NCI-H526 (cell line): ENCODE measurements at regions not wholly inside any gene's neighbourhood (a gene's known extent, or its start where the extent isn't known, plus 50 kb on each side); places are given as distances from the start of the nearest gene placed in this dataset.

Experiments used
- DNase-seq, 2 experiments: peaks; one replicate each; lab custom pipeline; 2025; lab: John Stamatoyannopoulos, UW

DNA sequence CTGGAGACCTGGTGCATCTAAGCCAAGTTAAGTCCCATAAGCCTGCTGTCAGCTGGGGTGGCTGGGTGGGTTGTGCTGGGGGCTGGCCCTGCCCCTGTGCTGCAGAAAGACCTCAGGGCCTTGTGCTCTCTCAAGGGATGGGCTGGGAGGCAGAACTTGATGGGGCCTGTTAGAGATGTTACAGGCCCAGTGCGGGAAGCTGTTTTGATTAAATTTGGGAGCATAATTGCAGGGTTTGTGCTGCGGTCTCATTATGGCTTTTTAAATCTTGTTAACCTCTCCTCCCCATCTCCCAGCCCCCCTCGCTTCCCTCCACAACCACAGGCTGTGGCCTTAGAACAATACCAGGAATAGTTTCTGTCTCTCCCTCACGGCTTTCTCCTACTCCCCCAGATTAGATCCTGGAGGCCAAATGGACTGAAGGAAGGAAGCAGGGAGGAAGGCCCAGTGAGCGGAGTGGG is 87.6 kb upstream of the TLE3 start:
- DNase-seq: no peak

DNA sequence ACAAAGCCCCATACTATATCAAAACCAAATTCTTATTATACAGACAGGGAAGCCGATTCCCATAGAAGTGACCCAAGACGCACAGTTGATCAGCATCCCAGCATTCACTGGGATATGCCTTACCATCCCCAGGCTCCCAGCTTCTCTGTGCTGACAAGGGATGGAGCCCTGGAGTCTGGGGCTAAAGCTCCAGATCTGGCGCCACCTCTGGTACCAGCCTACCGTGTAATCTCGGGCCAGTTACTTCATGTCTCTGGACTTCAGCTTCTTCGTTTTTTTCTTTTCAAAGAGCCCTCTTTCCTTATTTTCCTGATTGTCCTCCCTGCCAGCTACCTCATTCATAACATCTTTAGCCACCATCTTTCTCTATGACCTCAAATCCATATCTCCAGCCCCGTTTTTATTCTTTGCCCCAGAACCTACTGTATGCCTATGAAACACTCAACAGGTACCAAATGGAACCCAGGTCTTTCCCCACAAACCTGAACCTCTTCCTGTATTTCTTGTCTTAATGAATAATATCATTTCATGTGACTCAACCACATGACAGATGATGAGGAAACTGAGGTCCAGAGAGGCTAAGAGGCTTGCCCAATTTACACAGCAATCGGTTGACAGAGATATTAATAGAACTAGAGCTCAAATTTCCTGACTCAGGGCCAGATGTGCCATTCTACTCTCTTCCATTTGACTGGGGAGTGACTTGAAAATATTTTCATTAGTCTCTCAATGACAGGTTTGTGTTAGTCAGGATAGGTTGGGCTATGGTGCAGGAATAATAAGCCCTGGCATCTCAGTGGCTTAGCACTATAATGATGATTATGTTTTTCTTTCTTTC is 85.4 kb upstream of the TLE3 start:
- DNase-seq: peak in 1 of 2 experiments; percentile 23

DNA sequence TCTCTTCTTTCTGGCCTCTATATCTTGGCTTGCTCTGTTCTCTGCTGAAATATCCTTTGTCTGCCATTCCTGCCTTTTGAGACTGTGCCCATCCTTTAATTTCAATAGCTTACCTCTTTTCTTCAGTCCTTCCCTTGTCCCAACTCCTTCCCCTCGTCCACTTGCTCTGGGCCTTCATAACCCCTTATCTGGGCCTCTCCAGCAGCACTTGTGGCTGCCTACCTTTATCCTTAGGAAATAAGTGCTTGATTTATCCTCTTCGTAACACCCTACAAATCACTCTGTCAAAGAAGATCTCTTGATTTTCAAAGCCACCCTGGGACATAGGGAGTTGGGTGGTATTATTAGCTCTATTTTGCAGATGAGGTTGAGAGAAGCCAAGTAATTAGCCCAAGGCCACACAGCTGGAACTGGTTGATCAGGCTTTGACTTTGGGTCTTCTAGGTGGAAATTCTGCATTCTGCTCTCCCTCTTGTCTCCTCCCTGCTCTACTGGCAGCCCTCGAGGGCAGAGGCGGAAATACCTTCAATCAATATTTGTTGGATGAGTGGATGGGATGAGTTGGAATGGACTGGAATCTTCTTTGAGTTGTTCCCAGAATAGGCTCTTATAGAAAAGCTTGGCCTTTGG is 84.0 kb upstream of the TLE3 start:
- DNase-seq: no peak

DNA sequence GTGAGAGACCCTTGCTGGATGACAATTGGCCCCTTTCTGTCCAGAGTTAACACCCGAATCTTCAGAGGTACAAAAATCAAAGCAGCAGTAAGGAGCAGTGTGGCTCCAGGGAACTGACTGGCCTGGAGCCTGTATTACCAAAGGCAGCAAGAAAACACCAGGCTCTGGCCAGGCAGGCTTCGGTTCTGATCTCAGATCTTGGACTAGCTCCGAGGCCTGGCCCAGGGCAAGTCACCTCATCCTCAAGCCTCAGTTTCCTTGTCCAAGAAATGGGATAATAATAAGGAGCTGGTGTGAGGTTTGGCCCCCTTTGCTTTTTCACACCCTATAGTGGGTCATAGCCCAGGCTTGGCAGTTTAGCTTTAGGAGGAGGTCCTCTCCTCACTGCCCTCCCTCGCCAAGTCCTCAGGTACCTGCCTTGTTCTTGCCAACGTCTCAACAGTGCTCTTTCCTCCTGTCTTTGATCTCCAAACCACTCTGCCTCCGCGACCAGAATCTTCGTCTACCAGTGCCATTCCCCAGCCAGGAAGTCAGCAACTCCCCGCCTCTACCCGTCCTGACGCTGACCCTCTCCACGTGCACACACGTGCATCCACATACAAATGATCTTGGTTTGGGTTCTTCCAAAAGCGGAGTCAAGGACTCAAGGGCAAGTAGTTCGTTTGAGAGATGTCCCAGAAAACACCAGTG is 82.6 kb upstream of the TLE3 start:
- DNase-seq: no peak

DNA sequence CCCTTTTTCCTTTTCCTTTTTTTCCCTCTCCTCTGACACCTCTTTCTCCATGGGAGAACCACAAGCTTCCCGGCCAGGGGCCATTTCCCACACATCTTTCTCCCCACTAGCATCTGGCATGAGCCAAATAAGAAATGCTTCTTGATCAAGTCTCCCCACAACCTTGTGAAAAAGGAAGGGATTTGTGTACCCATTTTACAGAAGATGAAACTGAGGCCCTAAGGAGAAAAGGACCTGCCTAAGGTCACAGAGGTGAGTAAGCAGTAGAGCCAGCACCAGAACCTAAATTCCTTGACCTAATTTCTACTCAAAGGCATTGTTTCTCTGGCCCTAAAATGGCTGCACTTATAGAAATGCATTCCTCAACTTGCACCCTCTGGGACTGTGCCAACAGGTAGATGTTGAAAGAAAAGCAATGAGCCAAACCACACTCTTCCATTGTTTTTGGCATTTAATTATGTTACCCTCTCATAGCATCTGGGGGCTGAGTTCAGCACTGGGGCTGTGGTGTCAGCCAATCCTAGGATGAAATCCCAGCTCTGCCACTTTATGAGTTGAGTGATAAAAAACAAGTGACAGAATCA is 81.7 kb upstream of the TLE3 start:
- DNase-seq: no peak

DNA sequence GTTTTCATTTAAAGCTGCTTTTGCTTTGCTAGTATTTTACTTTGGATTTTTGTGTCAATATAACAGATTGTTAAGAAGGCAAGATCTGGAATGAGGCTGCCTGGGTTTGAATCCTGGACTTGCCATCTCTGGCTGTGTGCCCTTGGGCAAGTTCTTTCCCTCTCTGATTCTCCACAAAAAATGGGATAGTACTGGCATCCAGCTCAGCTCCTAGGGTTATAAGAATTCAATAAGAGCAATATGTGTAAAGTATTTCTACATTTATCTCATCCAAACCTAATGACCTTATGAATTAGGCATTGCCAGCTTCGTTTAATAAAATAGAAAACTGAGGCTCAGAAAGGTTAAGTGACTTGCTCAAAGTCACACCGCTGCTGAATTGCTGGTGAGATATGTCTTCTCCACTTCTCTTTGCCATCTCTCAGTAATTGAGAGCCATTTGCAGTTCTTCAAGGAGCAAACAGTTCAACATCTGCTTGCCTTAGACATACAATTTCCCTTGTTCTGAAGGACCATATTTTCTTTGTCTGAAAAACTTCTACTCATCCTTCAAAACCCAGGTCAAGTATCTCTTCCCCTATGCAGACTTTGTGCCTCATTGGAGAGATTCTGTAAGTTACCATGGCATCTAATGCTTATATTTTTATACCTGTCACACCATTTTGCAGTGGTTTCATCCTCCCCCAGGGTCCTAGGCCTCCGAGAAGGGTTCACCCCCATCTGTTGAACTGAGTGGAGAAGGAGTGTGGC is 80.8 kb upstream of the TLE3 start:
- DNase-seq: no peak

DNA sequence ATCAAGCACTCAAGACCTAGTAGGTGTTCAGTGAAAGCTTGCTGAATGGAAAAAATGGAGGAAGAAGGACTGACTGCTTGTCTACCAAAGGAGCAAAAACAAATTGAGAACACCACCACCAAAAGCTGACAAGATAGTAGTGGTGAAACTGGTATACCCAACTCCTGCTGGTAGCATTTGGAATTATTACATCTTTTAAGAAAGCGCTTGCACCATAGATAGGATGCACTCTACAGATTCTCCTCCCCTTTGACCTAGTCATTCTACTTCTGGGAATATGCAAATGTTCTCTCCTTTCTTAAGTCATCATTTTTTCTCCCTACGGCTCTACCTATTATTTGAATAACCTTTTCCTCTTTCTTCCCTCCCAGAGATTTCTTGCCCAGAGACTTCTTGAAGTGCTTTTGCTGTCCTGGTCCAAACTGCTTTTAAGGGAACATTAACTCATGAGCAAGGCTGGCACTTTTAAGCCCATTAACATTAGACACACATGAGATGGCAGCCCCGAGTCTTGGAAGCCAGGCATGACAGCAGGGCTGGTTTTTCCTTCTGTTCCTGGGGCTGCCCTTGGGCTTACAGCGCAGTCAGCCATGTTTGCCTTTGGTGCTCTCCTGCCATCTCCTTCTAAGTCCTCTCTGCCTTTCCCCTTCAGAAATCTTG is 75.0 kb upstream of the TLE3 start:
- no peak for DNase-seq

DNA sequence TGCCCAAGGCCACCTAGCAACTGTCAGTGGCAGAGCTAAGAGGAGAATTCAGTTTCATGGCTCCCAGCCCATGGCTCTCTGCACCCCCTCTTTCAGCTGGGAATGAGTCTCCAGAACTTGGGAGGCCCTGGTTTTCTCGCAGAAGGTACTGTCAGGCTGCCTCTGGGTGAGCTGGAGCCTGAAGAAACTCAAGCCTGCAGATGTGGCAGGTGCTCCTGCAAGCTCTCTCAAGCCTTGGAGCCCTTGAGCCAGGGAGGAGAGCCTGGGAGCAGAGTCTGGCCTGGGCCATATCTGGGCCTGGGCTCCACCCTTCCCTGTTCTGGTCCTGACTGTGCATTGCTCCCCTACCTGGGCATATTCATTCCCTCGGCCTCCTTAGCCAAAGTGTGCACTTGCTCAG is 74.4 kb upstream of the TLE3 start:
- no peak for DNase-seq

DNA sequence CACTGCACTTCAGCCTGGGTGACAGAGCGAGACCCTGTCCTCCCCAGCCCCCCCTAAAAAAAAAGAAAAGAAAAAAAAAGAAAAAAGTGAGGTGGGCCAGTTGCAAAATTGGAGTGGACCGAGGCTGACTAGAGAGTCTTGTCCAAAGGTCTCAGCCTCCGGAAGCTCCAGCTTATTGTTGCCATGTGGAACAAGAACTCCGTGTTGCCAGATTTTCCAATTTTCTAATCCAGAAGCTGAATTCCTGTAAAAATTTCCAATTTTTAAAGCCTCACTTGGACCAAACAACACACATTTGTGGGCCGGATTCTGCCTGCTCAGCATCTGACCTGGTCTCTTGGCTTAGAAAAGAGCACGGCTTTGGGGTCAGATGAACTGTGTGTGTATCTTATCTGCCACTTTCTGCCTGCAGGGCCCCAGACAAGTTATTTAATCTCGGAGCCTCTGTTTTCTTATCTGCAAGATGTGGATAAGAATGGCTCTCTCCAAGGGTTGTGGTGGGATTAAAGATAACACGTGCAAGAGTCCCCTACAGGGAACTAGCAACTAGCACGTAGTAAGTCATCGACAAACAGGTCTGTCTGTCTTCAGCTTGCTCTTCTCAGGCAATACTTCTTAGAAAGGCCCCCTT is 73.7 kb upstream of the TLE3 start:
- DNase-seq: no peak

DNA sequence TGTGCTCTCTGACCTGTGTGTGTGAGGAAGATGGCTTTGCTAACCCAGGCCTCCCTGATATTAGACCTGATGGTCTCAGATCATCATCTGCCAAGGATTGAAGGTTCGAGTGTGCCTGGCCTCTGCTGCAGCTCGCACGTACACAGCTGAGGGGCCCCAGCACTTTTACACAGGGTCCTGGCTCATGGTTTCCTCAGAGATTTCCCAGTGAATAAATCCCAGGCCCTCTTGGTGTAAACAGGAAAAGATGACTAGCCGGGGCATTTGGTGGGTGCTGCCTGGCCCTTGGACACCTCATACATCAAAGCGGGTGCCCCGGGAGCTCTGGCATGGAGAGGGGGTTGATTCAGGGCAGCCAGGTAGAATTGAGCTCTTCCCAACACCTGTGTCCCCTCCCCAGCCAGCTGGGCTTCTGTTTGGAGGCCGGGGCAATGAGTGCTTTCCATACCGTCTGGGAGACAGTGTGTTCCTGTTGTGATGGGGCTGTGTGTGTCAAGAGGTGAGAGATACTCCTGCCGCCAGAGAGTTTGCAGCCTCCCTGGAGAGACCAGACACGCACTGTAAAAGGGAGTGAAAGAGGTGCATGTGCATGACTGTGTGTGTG is 72.5 kb upstream of the TLE3 start:
- no peak for DNase-seq

DNA sequence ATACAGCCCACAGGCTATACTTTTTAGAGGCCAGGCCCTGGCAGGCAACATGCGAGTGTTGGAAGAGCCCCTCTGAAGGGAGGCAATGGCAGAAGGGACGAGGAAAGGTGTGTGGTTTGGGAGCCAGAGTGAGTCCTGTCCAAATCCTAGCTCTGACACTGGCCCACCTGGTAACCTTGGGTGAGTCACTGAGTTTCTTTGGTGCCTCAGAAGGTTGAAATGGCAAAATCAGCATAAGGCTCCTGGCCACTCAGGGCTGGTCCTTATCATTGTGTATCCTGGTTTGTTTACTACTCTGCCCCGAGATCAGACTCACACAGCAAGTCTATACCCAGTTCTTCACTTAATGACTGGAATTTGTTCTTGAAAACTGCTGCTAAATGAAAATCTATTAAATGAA is 71.4 kb upstream of the TLE3 start:
- DNase-seq: no peak

DNA sequence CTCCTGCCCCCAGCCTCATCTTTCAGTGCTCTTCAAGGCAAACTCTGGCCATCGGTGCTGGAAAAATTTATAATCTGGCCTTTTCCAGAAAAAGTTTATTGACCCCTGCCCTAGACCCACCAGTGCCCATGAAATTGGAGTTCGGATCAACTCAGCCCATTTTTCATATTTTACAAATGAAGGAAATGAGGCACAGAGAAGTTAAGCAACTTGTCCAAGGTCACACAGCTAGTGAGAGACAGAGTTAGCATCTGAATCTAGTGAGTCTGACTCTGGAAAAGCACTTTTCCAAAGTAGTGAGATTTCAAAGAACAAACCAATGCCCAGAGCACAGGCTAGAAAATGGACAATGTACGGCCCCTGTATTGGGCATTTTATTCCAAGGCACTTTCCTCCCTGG is 69.4 kb upstream of the TLE3 start:
- DNase-seq: no peak

DNA sequence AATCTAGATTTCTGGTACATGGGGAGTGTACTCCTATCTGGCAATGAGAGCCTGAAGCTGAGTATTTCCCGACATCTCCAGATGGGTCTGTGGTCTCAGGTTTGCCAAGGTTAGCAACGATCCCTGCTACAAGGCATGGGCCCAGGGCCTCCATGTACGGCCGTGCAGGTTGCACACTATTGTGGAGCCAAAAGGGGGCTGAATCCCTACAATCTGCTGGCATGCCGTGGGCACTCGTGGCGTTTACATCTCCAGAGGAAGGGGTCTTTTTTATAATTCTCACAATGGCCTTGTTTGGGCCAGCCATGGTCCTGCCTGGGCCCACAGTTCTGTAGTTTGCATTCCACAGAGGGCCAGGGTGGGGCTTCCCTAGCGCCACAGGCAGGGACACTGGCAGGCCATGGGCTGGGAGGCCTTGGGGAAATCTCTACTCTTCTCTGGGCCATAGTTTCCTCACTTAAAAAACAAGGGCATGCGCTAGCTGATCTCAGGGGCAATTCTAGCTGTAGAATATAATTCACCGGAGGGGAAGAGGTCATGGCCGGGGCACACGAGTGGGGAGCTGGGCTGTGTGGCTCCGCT is 68.9 kb upstream of the TLE3 start:
- DNase-seq: no peak

DNA sequence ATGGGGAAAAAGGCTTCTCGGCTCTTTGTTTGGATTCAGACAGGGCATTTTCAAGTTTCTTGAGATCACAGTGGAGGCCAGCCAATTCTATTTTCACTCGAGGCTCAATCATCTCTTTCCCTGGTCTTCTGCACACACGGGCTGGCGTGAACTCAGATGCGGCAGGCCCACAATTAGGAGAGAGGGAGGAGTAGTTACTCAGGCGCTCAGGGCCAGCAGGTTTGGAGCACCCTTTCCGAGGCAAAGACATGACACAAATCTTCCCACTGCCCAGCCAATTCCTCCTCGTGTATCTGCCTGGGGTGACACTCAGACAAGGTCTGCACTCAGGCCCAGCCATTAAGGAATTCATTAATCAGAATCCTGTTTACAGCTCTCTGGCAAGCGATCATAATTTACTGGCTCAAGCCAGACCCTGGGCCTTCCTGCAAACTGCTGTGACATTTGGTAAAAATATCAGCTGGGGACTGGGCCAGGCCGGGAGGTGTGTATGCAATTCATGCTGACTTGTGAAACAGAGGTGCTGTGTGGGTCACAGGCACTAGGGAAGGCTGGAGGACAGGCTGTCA is 68.1 kb upstream of the TLE3 start:
- DNase-seq: no peak

DNA sequence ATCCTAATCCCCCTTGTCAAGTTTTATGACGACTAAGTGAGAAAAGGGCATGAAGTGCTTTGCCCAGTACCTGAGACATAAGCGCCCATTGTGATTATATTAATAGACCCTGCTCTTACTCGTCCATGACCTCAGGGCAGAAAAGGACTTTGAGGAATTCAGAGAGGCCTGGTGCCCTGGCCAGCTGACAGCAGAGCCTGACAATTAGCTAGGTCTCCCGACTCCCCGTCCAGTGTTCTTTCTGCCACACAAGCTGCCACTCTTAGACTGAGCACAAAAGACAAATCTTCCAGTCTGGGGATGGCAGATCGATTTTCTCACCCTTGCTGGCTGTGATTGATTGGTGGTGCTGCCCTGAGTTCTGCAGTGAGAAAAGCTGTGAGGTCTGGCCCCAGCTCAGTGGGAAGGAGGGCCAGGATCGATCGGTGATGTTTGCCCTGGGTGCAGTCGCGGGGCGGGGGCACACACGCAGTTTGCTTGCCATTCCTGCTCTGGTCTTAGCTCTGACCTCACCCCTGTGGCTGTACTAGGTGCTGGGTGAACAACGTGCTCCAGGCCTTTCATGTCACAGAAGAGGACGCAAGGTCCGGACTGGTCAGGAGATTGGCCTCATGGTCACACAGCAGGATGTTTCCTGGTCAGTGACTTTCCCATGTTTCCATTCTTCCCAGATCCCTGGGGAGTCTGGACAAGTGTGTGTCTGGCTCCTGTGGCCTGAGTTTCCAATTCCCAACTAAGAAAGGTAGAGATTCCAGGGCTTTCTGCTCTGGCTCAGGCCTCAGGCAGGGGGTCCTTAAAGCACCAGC is 67.4 kb upstream of the TLE3 start:
- DNase-seq: no peak

DNA sequence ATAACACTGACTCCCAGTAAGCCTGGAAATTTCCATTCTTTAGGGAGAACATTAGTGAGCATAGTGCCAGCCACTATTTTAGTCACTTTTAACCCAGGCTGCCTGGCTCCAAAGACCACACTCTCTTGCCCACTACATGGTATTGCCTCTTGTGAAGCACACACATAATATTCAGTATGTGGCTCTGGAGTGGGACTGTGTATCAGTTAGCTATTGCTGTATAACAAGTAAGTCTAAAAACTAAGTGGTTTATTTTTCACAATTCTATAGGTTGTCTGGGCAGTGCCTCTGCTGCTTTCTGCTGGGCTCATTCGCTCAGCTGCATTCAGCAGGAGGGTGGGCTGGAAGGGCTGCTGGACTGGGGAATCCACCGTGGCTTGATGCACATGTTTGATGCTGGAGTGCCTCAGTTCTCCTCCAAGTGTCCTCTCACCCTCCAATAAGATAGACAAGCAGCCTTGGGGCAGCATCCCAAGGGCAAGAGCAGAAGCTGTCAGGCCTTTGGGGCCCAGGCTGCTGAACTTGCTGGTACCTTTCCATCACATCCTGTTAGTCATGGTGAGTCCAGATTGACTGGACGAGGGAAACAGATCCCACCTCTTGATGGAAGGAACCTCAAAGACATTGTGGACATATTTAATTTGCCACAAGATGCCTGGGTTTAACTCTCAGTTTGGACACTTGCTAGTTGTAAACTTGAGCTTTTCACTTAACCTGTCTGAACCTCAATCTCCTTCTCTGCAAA is 66.6 kb upstream of the TLE3 start:
- DNase-seq: no peak

DNA sequence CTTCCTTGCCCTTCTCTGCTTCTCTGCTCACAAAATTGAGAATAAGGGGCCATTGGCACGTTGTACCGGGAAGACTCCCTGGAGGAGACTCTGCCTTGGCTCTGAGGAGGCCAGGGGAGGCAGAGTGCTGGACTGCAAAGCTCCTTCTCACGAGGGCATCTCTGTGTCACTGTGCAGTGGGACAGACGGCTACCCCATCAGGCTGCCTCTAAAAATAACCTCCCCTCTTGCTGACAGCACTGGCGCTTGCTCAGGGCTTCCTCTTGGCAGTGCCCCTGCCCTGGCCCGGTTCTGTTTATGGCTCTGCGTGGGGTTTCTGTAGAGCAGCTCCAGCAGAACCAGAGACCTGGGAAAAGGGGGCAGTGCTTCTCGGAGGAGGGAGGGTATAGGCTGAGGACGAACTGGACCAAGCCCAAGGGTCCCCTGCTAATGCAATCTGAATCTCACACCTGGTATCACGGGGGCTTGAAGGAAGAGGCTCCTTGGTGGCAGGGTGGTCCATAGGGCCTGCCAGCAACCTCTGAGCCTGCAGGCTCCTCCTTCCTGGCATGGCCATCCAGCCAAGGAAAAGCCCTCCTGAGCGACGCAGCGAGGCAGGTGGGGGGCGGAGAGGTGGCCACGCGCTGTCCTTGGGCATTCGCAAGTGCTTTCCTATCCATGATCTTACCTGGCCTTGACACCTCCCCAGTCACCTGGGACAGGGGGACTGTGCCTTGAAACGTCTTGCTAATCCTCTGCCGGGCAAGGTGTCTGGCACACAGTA is 63.3 kb upstream of the TLE3 start:
- no peak for DNase-seq
